ENCODE measurements at regions not wholly inside any gene's neighbourhood (a gene's known extent, or its start where the extent isn't known, plus 50 kb on each side); places are given as distances from the start of the nearest gene placed in this dataset.

- Histone ChIP-seq H3K9me3 (ENCODE audit: control insufficient read depth in 2 of 2, insufficient read depth in 1 of 2, low read length in 1 of 2) (peaks cover 0 to 3% of the 10 kb centered on the region in 2 donors), H3K27ac (ENCODE audit: low read depth in 1 of 2, low read length in 1 of 2) (no peak overlapping the region), H3K4me3 (ENCODE audit: low read length in 2 of 2) (no peak overlapping the region), H3K27me3 (ENCODE audit: control insufficient read depth in 2 of 2, insufficient read depth in 1 of 2, low read length in 1 of 2) (no peaks in the 10 kb centered on the region), H3K4me1 (ENCODE audit: control insufficient read depth in 2 of 2, insufficient read depth in 2 of 2, low read length in 2 of 2) (no peaks in the 10 kb centered on the region), H3K36me3 (ENCODE audit: control insufficient read depth in 2 of 2, insufficient read depth in 2 of 2, low read length in 1 of 2) (no peaks in the 10 kb centered on the region)
- 93% methylated on average over 4 of the region's 4 CpGs for WGBS
- DNase-seq (ENCODE audit: low read depth in 6 of 9, low spot score in 9 of 9), result no peak
Measured at GRCh38 chr11:15532432-15532831, 417.7 kb downstream of the INSC start.

- Histone ChIP-seq H3K9me3 (ENCODE audit: control insufficient read depth in 2 of 2, insufficient read depth in 1 of 2, low read length in 1 of 2) (no peaks in the 10 kb centered on the region), H3K27me3 (ENCODE audit: control insufficient read depth in 2 of 2, insufficient read depth in 1 of 2, low read length in 1 of 2) (no peaks in the 10 kb centered on the region), H3K36me3 (ENCODE audit: control insufficient read depth in 2 of 2, insufficient read depth in 2 of 2, low read length in 1 of 2) (no peaks in the 10 kb centered on the region), H3K4me3 (ENCODE audit: low read length in 2 of 2) (no peak overlapping the region), H3K4me1 (ENCODE audit: control insufficient read depth in 2 of 2, insufficient read depth in 2 of 2, low read length in 2 of 2) (no peaks in the 10 kb centered on the region), H3K27ac (ENCODE audit: low read depth in 1 of 2, low read length in 1 of 2) (no peak overlapping the region)
- WGBS, result 82% methylated on average over 2 of the region's 2 CpGs
- no peak for DNase-seq (ENCODE audit: low read depth in 6 of 9, low spot score in 9 of 9)
Measured at GRCh38 chr11:15534266-15534665, 419.5 kb downstream of the INSC start.

- H3K27me3 ChIP-seq (ENCODE audit: control insufficient read depth in 2 of 2, insufficient read depth in 1 of 2, low read length in 1 of 2), result no peaks in the 10 kb centered on the region
- 93% methylated on average over 7 of the region's 7 CpGs for WGBS
- no peaks in the 10 kb centered on the region for H3K36me3 ChIP-seq (ENCODE audit: control insufficient read depth in 2 of 2, insufficient read depth in 2 of 2, low read length in 1 of 2)
- no peaks in the 10 kb centered on the region for H3K4me1 ChIP-seq (ENCODE audit: control insufficient read depth in 2 of 2, insufficient read depth in 2 of 2, low read length in 2 of 2)
- H3K9me3 ChIP-seq (ENCODE audit: control insufficient read depth in 2 of 2, insufficient read depth in 1 of 2, low read length in 1 of 2), result no peaks in the 10 kb centered on the region
- H3K27ac ChIP-seq (ENCODE audit: low read depth in 1 of 2, low read length in 1 of 2), result no peak overlapping the region
- H3K4me3 ChIP-seq (ENCODE audit: low read length in 2 of 2), result no peak overlapping the region
- DNase-seq (ENCODE audit: low read depth in 6 of 9, low spot score in 9 of 9), result no peak
Measured at GRCh38 chr11:15535414-15535813, 420.7 kb downstream of the INSC start.

- no peaks in the 10 kb centered on the region for H3K27me3 ChIP-seq (ENCODE audit: control insufficient read depth in 2 of 2, insufficient read depth in 1 of 2, low read length in 1 of 2)
- H3K36me3 ChIP-seq (ENCODE audit: control insufficient read depth in 2 of 2, insufficient read depth in 2 of 2, low read length in 1 of 2), result no peaks in the 10 kb centered on the region
- DNase-seq (ENCODE audit: low read depth in 6 of 9, low spot score in 9 of 9), result no peak
- H3K9me3 ChIP-seq (ENCODE audit: control insufficient read depth in 2 of 2, insufficient read depth in 1 of 2, low read length in 1 of 2), result no peaks in the 10 kb centered on the region
- no peak overlapping the region for H3K4me3 ChIP-seq (ENCODE audit: low read length in 2 of 2)
- H3K4me1 ChIP-seq (ENCODE audit: control insufficient read depth in 2 of 2, insufficient read depth in 2 of 2, low read length in 2 of 2), result no peaks in the 10 kb centered on the region
- 89% methylated on average over 2 of the region's 2 CpGs for WGBS
- no peak overlapping the region for H3K27ac ChIP-seq (ENCODE audit: low read depth in 1 of 2, low read length in 1 of 2)
Measured at GRCh38 chr11:15536438-15536837, 421.7 kb downstream of the INSC start.

- WGBS, result 52% methylated on average over 4 of the region's 4 CpGs
- peak in 1 of 9 donors; percentile 3 for DNase-seq (ENCODE audit: low read depth in 6 of 9, low spot score in 9 of 9)
Measured at GRCh38 chr11:15539645-15540044, 424.9 kb downstream of the INSC start.

GRCh38 chr11:15541079-15541478 lies 426.4 kb downstream of the INSC start:
- H3K27ac ChIP-seq (ENCODE audit: low read depth in 1 of 2, low read length in 1 of 2), result no peak overlapping the region
- no peaks in the 10 kb centered on the region for H3K9me3 ChIP-seq (ENCODE audit: control insufficient read depth in 2 of 2, insufficient read depth in 1 of 2, low read length in 1 of 2)
- no peaks in the 10 kb centered on the region for H3K4me1 ChIP-seq (ENCODE audit: control insufficient read depth in 2 of 2, insufficient read depth in 2 of 2, low read length in 2 of 2)
- DNase-seq (ENCODE audit: low read depth in 6 of 9, low spot score in 9 of 9), result no peak
- WGBS, result 74% methylated on average over 3 of the region's 3 CpGs
- no peaks in the 10 kb centered on the region for H3K27me3 ChIP-seq (ENCODE audit: control insufficient read depth in 2 of 2, insufficient read depth in 1 of 2, low read length in 1 of 2)
- H3K36me3 ChIP-seq (ENCODE audit: control insufficient read depth in 2 of 2, insufficient read depth in 2 of 2, low read length in 1 of 2), result no peaks in the 10 kb centered on the region
- no peak overlapping the region for H3K4me3 ChIP-seq (ENCODE audit: low read length in 2 of 2)

More at GRCh38 chr11:15539645-15540044, 424.9 kb downstream of the INSC start:
- Histone ChIP-seq H3K9me3 (ENCODE audit: control insufficient read depth in 2 of 2, insufficient read depth in 1 of 2, low read length in 1 of 2) (no peaks in the 10 kb centered on the region), H3K4me3 (ENCODE audit: low read length in 2 of 2) (no peak overlapping the region), H3K36me3 (ENCODE audit: control insufficient read depth in 2 of 2, insufficient read depth in 2 of 2, low read length in 1 of 2) (no peaks in the 10 kb centered on the region), H3K27me3 (ENCODE audit: control insufficient read depth in 2 of 2, insufficient read depth in 1 of 2, low read length in 1 of 2) (no peaks in the 10 kb centered on the region), H3K27ac (ENCODE audit: low read depth in 1 of 2, low read length in 1 of 2) (no peak overlapping the region), H3K4me1 (ENCODE audit: control insufficient read depth in 2 of 2, insufficient read depth in 2 of 2, low read length in 2 of 2) (no peaks in the 10 kb centered on the region)

- DNase-seq (ENCODE audit: low read depth in 6 of 9, low spot score in 9 of 9), result no peak
- Histone ChIP-seq H3K4me1 (ENCODE audit: control insufficient read depth in 2 of 2, insufficient read depth in 2 of 2, low read length in 2 of 2) (no peaks in the 10 kb centered on the region), H3K27me3 (ENCODE audit: control insufficient read depth in 2 of 2, insufficient read depth in 1 of 2, low read length in 1 of 2) (no peaks in the 10 kb centered on the region), H3K36me3 (ENCODE audit: control insufficient read depth in 2 of 2, insufficient read depth in 2 of 2, low read length in 1 of 2) (no peaks in the 10 kb centered on the region), H3K4me3 (ENCODE audit: low read length in 2 of 2) (no peak overlapping the region), H3K9me3 (ENCODE audit: control insufficient read depth in 2 of 2, insufficient read depth in 1 of 2, low read length in 1 of 2) (no peaks in the 10 kb centered on the region), H3K27ac (ENCODE audit: low read depth in 1 of 2, low read length in 1 of 2) (no peak overlapping the region)
- 85% methylated on average over 5 of the region's 5 CpGs for whole genome bisulfite sequencing
Measured at GRCh38 chr11:15544353-15544752, 429.6 kb downstream of the INSC start.

- no peaks in the 10 kb centered on the region for H3K36me3 ChIP-seq (ENCODE audit: control insufficient read depth in 2 of 2, insufficient read depth in 2 of 2, low read length in 1 of 2)
- DNase-seq (ENCODE audit: low read depth in 6 of 9, low spot score in 9 of 9), result no peak
- WGBS, result 90% methylated on average over 3 of the region's 3 CpGs
- H3K27ac ChIP-seq (ENCODE audit: low read depth in 1 of 2, low read length in 1 of 2), result no peak overlapping the region
- H3K27me3 ChIP-seq (ENCODE audit: control insufficient read depth in 2 of 2, insufficient read depth in 1 of 2, low read length in 1 of 2), result no peaks in the 10 kb centered on the region
- H3K9me3 ChIP-seq (ENCODE audit: control insufficient read depth in 2 of 2, insufficient read depth in 1 of 2, low read length in 1 of 2), result no peaks in the 10 kb centered on the region
- no peak overlapping the region for H3K4me3 ChIP-seq (ENCODE audit: low read length in 2 of 2)
- no peaks in the 10 kb centered on the region for H3K4me1 ChIP-seq (ENCODE audit: control insufficient read depth in 2 of 2, insufficient read depth in 2 of 2, low read length in 2 of 2)
Measured at GRCh38 chr11:15547685-15548084, 433.0 kb downstream of the INSC start.

GRCh38 chr11:15551901-15552851 lies 437.5 kb downstream of the INSC start:
- 85% methylated on average over 4 of the region's 4 CpGs for WGBS

More at GRCh38 chr11:15551901-15552851, 437.5 kb downstream of the INSC start:
- no peak overlapping the region for H3K4me3 ChIP-seq (ENCODE audit: low read length in 2 of 2)
- DNase-seq (ENCODE audit: low read depth in 6 of 9, low spot score in 9 of 9), result no peak
- no peak overlapping the region for H3K27ac ChIP-seq (ENCODE audit: low read depth in 1 of 2, low read length in 1 of 2)
- H3K36me3 ChIP-seq (ENCODE audit: control insufficient read depth in 2 of 2, insufficient read depth in 2 of 2, low read length in 1 of 2), result no peaks in the 10 kb centered on the region
- no peaks in the 10 kb centered on the region for H3K27me3 ChIP-seq (ENCODE audit: control insufficient read depth in 2 of 2, insufficient read depth in 1 of 2, low read length in 1 of 2)
- no peaks in the 10 kb centered on the region for H3K9me3 ChIP-seq (ENCODE audit: control insufficient read depth in 2 of 2, insufficient read depth in 1 of 2, low read length in 1 of 2)
- no peaks in the 10 kb centered on the region for H3K4me1 ChIP-seq (ENCODE audit: control insufficient read depth in 2 of 2, insufficient read depth in 2 of 2, low read length in 2 of 2)
